ENCODE measurements at regions not wholly inside any gene's neighbourhood (a gene's known extent, or its start where the extent isn't known, plus 50 kb on each side); places are given as distances from the start of the nearest gene placed in this dataset.

DNA sequence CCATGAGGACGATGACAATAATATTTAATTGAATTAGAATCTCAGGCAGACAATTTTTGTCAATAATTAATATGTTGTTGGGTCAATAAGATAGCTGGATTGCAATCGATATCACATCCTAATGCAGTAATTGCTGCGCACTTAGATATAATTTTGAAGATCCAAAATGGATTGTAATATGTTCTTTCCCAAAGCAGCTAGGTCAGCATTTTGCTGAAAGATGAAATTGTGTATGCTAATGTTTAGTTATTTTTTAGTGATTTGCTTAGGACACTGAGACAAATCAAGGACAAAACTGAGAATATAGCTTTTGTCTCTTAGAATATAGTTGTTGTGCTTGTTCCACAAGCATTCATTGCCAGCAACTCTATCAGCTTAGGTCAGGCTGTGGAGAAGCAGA lies 389.9 kb downstream of the MTRR start:
- no peak overlapping the region for H3K4me2 ChIP-seq
- CTCF ChIA-PET: no interaction called here
- FAIRE-seq (no peak), DNase-seq (ENCODE audit: low read depth in 1 of 2, low spot score in 1 of 2) (no peak), ATAC-seq (no peak)
- TF ChIP-seq RAD21 (conservative IDR thresholded peaks at IDR 0.05 in 1 of 2, IDR thresholded peaks at IDR 0.05 in 1 of 2): no peak
- peak; percentile 58 for TF ChIP-seq MAFK (IDR thresholded peaks at IDR 0.05; ENCODE audit: partially characterized antibody)
- no peak for TF ChIP-seq KDM5A (IDR thresholded peaks at IDR 0.05)
- TF ChIP-seq HOXB5 (CRISPR knock-in tag; IDR thresholded peaks at IDR 0.05): no peak
- TF ChIP-seq CHD4 (IDR thresholded peaks at IDR 0.05; ENCODE audit: borderline replicate concordance): no peak
- WGBS (ENCODE audit: missing lambda C conversion rate): 11% methylated on average over 3 of the region's 3 CpGs
- H3K9me3 ChIP-seq: no peaks in the 10 kb centered on the region
- no peak overlapping the region for H3K4me3 ChIP-seq
- POLR2A ChIA-PET: no interaction called here
- no peak overlapping the region for H3K27ac ChIP-seq
- no peaks in the 10 kb centered on the region for H3K4me1 ChIP-seq

- CTCF ChIA-PET: no interaction called here
- no peak overlapping the region for H3K4me2 ChIP-seq
Measured at GRCh38 chr5:8270246-8270645, 401.3 kb downstream of the MTRR start.

GRCh38 chr5:8280711-8281363 lies 411.9 kb downstream of the MTRR start:
- ChIA-PET CTCF (no interaction called here), POLR2A (no interaction called here)

More at GRCh38 chr5:8270246-8270645, 401.3 kb downstream of the MTRR start:
- FAIRE-seq: no peak
- Histone ChIP-seq H3K27ac (no peak overlapping the region), H3K4me3 (no peak overlapping the region), H3K4me1 (no peaks in the 10 kb centered on the region), H3K9me3 (no peaks in the 10 kb centered on the region)
- POLR2A ChIA-PET: no interaction called here
- WGBS (ENCODE audit: missing lambda C conversion rate): 0% methylated on average over 2 of the region's 2 CpGs
- DNase-seq (ENCODE audit: low read depth in 1 of 2, low spot score in 1 of 2): no peak
- no peak for ATAC-seq
- TF ChIP-seq FOXS1 (CRISPR knock-in tag; IDR thresholded peaks at IDR 0.05) (no peak), KDM1A (IDR thresholded peaks at IDR 0.05; ENCODE audit: low read depth) (no peak), MAZ (IDR thresholded peaks at IDR 0.05; ENCODE audit: borderline replicate concordance, low read depth, low read length) (no peak), CEBPB (IDR thresholded peaks at IDR 0.05) (no peak), HOXA7 (CRISPR knock-in tag; IDR thresholded peaks at IDR 0.05) (no peak), NR3C1 (IDR thresholded peaks at IDR 0.05) (no peak), SMC3 (IDR thresholded peaks at IDR 0.05) (no peak), EP300 (IDR thresholded peaks at IDR 0.05) (no peak), POLR2A (IDR thresholded peaks at IDR 0.05; ENCODE audit: low read length) (no peak), PBX3 (IDR thresholded peaks at IDR 0.05) (no peak), HOXB5 (CRISPR knock-in tag; IDR thresholded peaks at IDR 0.05) (no peak)
- TF ChIP-seq, protein P1, sequence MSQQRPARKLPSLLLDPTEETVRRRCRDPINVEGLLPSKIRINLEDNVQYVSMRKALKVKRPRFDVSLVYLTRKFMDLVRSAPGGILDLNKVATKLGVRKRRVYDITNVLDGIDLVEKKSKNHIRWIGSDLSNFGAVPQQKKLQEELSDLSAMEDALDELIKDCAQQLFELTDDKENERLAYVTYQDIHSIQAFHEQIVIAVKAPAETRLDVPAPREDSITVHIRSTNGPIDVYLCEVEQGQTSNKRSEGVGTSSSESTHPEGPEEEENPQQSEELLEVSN (IDR thresholded peaks at IDR 0.05; ENCODE audit: borderline replicate concordance, low read depth): no peak

DNA sequence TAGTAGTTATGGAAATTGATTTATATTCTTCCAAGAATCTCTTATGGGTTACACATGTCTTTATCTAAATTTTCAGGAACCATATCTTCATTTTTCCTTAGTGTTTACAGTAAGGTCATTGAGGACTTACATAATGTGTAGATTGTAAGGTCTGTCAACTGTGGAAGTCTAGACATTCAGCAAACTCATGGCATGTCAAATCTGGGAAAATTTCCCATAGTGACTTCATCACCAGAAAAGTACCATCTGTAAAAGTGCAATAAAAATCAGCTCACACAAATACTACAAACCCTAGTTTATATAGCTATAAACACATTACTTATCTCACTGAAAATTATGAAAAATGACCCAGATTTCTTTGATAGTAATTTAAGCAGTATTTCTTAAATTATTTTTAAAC lies 419.4 kb downstream of the MTRR start:
- ATAC-seq (no peak), FAIRE-seq (no peak), DNase-seq (ENCODE audit: low read depth in 1 of 2, low spot score in 1 of 2) (no peak)
- Histone ChIP-seq H3K4me3 (no peak overlapping the region), H3K9me3 (no peaks in the 10 kb centered on the region), H3K27ac (no peak overlapping the region), H3K4me1 (no peaks in the 10 kb centered on the region), H3K4me2 (no peak overlapping the region)
- POLR2A ChIA-PET: no interaction called here
- CTCF ChIA-PET: no interaction called here
- TF ChIP-seq RNF2 (IDR thresholded peaks at IDR 0.05; ENCODE audit: borderline replicate concordance, low read depth): no peak
- TF ChIP-seq RARB (CRISPR knock-in tag; IDR thresholded peaks at IDR 0.05): no peak
- no peak for TF ChIP-seq CBX2 (IDR thresholded peaks at IDR 0.05; ENCODE audit: borderline replicate concordance, low read depth)
- no peak for TF ChIP-seq FOSL2 (IDR thresholded peaks at IDR 0.05)
- TF ChIP-seq FOSL2 (CRISPR knock-in tag; IDR thresholded peaks at IDR 0.05): no peak
- TF ChIP-seq HOXA7 (CRISPR knock-in tag; IDR thresholded peaks at IDR 0.05): no peak
- no peak for TF ChIP-seq ZNF302 (CRISPR knock-in tag; IDR thresholded peaks at IDR 0.05)
- no peak for TF ChIP-seq HOXB5 (CRISPR knock-in tag; IDR thresholded peaks at IDR 0.05)
- TF ChIP-seq EHF (CRISPR knock-in tag; IDR thresholded peaks at IDR 0.05): no peak

More at GRCh38 chr5:8280711-8281363, 411.9 kb downstream of the MTRR start:
- DNase-seq (ENCODE audit: low read depth in 1 of 2, low spot score in 1 of 2) (no peak), ATAC-seq (no peak), FAIRE-seq (no peak)
- Histone ChIP-seq H3K4me2 (no peak overlapping the region), H3K4me3 (no peak overlapping the region), H3K4me1 (no peaks in the 10 kb centered on the region), H3K9me3 (no peaks in the 10 kb centered on the region), H3K27ac (no peak overlapping the region)
- TF ChIP-seq TFCP2L1 (CRISPR knock-in tag; IDR thresholded peaks at IDR 0.05) (no peak), KDM1A (IDR thresholded peaks at IDR 0.05; ENCODE audit: low read depth) (no peak), RCOR1 (IDR thresholded peaks at IDR 0.05; ENCODE audit: low read depth, low read length) (no peak)
- TF ChIP-seq, protein P2, sequence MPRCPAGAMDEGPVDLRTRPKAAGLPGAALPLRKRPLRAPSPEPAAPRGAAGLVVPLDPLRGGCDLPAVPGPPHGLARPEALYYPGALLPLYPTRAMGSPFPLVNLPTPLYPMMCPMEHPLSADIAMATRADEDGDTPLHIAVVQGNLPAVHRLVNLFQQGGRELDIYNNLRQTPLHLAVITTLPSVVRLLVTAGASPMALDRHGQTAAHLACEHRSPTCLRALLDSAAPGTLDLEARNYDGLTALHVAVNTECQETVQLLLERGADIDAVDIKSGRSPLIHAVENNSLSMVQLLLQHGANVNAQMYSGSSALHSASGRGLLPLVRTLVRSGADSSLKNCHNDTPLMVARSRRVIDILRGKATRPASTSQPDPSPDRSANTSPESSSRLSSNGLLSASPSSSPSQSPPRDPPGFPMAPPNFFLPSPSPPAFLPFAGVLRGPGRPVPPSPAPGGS (IDR thresholded peaks at IDR 0.05): no peak
- 2% methylated on average over 4 of the region's 4 CpGs for WGBS (ENCODE audit: missing lambda C conversion rate)
